H1 (cell line): ENCODE measurements at regions not wholly inside any gene's neighbourhood (a gene's known extent, or its start where the extent isn't known, plus 50 kb on each side); places are given as distances from the start of the nearest gene placed in this dataset.

ENCODE experiments used
- CTCF ChIA-PET: fragments of 300-600 bp; sonication (Branson Sonifier 250); formaldehyde crosslinking; loops from one replicate; lab custom pipeline; 2021; ENCODE audit not compliant: partially characterized antibody; lab: Charles Lee
- POLR2A ChIA-PET: fragments of 300-600 bp; sonication (Branson Sonifier 250); formaldehyde crosslinking; loops from one replicate; lab custom pipeline; 2021; ENCODE audit warnings: inconsistent platforms; ENCODE audit not compliant: partially characterized antibody; lab: Charles Lee
- DNase-seq, 2 experiments: peaks; one replicate each; pipeline versions ENCODE4 v3.0.0 to v3.0.0-alpha.2; 2010 to 2022; ENCODE audit warnings: low spot score in 2 of 2, low read depth in 1 of 2, mixed read lengths in 1 of 2
- FAIRE-seq: peaks from 2 replicates; lab custom pipeline; 2011; peaks lifted over from hg19 to GRCh38; lab: Jason Lieb, UNC
- H2AFZ ChIP-seq: 2 replicates; pipeline ENCODE4 v1.8.1; 2012; ENCODE audit warnings: low read length, inconsistent platforms
- H2AK5ac ChIP-seq: 2 replicates; pipeline ENCODE4 v1.6.1; 2013; ENCODE audit warnings: low read depth, low read length
- H2BK120ac ChIP-seq: replicated peaks from 2 replicates; pipeline ENCODE3; 2013; ENCODE audit warnings: low read depth, low read length, inconsistent platforms
- H2BK12ac ChIP-seq: 2 replicates; pipeline ENCODE4 v1.6.1; 2013; ENCODE audit warnings: low read depth, low read length
- H2BK15ac ChIP-seq: 2 replicates; pipeline ENCODE4 v1.6.1; 2013; ENCODE audit warnings: low read length
- H2BK20ac ChIP-seq: 2 replicates; pipeline ENCODE4 v1.6.1; 2013; ENCODE audit warnings: low read length
- H2BK5ac ChIP-seq: 2 replicates; pipeline ENCODE4 v1.6.1; 2013; ENCODE audit warnings: low read depth, low read length
- H3K14ac ChIP-seq: 2 replicates; pipeline ENCODE4 v1.6.1; 2013; ENCODE audit warnings: inconsistent platforms; ENCODE audit not compliant: insufficient read length
- H3K18ac ChIP-seq: 2 replicates; pipeline ENCODE4 v1.6.1; 2013; ENCODE audit warnings: low read length; ENCODE audit errors: extremely low read depth
- H3K23ac ChIP-seq: 2 replicates; pipeline ENCODE4 v1.6.1; 2013; ENCODE audit warnings: inconsistent platforms; ENCODE audit not compliant: insufficient read length
- H3K23me2 ChIP-seq: 2 replicates; pipeline ENCODE4 v1.6.1; 2013; ENCODE audit warnings: low read depth, low read length
- H3K27ac ChIP-seq: 2 replicates; pipeline ENCODE4 v1.6.1; 2011; ENCODE audit warnings: low read depth, low read length, inconsistent platforms
- H3K27me3 ChIP-seq, 4 experiments: replicated peaks in 1 of 4; 1 replicate in 1 of 4; 2 replicates in 3 of 4; pipeline versions ENCODE4 v1.6.1 to v1.8.1; 2011 to 2013; ENCODE audit warnings: low read length in 3 of 4, mild to moderate bottlenecking in 3 of 4, inconsistent platforms in 2 of 4, mixed read lengths in 2 of 4, moderate library complexity in 1 of 4; ENCODE audit not compliant: control insufficient read depth in 3 of 4, insufficient read depth in 3 of 4; ENCODE audit errors: extremely low read depth in 1 of 4
- H3K36me3 ChIP-seq, 4 experiments: 2 replicates each; pipeline versions ENCODE4 v1.6.1 to v1.8.1; 2011 to 2013; ENCODE audit warnings: mild to moderate bottlenecking in 4 of 4, low read length in 3 of 4, moderate library complexity in 2 of 4, control low read depth in 1 of 4, inconsistent platforms in 1 of 4; ENCODE audit not compliant: insufficient read depth in 4 of 4, control insufficient read depth in 2 of 4
- H3K4ac ChIP-seq: replicated peaks from 2 replicates; pipeline ENCODE3; 2013; ENCODE audit warnings: low read length, low read depth, mixed read lengths, inconsistent platforms; ENCODE audit not compliant: insufficient read length
- H3K4me1 ChIP-seq, 4 experiments: replicated peaks in 1 of 4; 1 replicate in 1 of 4; 2 replicates in 3 of 4; pipeline versions ENCODE4 v1.6.1 to v1.8.1; 2011 to 2013; ENCODE audit warnings: low read length in 3 of 4, inconsistent platforms in 2 of 4, mixed read lengths in 1 of 4; ENCODE audit not compliant: insufficient read depth in 4 of 4, control insufficient read depth in 3 of 4
- H3K4me2 ChIP-seq, 2 experiments: 2 replicates each; pipeline versions ENCODE4 v1.6.1 to v1.8.1; 2011 to 2013; ENCODE audit warnings: low read depth in 2 of 2, low read length in 2 of 2, control low read depth in 1 of 2, inconsistent platforms in 1 of 2, mild to moderate bottlenecking in 1 of 2; ENCODE audit not compliant: insufficient read depth in 1 of 2
- H3K4me3 ChIP-seq, 4 experiments: fragments of 200-600, 300-600 bp in 1 of 4; sonication (generic), shearing (Covaris generic), sonication (Bioruptor Twin) in 1 of 4; 2 replicates each; pipeline versions ENCODE4 v1.5.1 to v1.8.1; 2011 to 2016; ENCODE audit warnings: low read length in 4 of 4, low read depth in 3 of 4, control low read depth in 2 of 4, inconsistent platforms in 2 of 4, mild to moderate bottlenecking in 2 of 4, mixed read lengths in 1 of 4, moderate library complexity in 1 of 4; ENCODE audit not compliant: insufficient read depth in 2 of 4; ENCODE audit errors: extremely low read depth in 1 of 4
- H3K56ac ChIP-seq: replicated peaks from 2 replicates; pipeline ENCODE3; 2013; ENCODE audit warnings: low read depth, mild to moderate bottlenecking, mixed read lengths, low read length, inconsistent platforms; ENCODE audit not compliant: insufficient read length
- H3K79me1 ChIP-seq: 2 replicates; pipeline ENCODE4 v1.6.1; 2013; ENCODE audit warnings: low read depth, low read length, control low read depth
- H3K79me2 ChIP-seq, 2 experiments: 2 replicates each; pipeline versions ENCODE4 v1.6.1 to v1.8.1; 2012 to 2013; ENCODE audit warnings: low read length in 2 of 2, mild to moderate bottlenecking in 2 of 2, inconsistent platforms in 1 of 2; ENCODE audit not compliant: insufficient read depth in 2 of 2, control insufficient read depth in 1 of 2
- H3K9ac ChIP-seq, 4 experiments: replicated peaks in 1 of 4; 1 replicate in 1 of 4; 2 replicates in 3 of 4; pipeline versions ENCODE4 v1.6.1 to v1.8.1; 2011 to 2013; ENCODE audit warnings: low read depth in 3 of 4, low read length in 3 of 4, control low read depth in 2 of 4, mild to moderate bottlenecking in 2 of 4, moderate library complexity in 2 of 4, inconsistent platforms in 1 of 4; ENCODE audit errors: extremely low read depth in 1 of 4
- H3K9me3 ChIP-seq, 2 experiments: 2 replicates each; pipeline versions ENCODE4 v1.6.1 to v1.8.1; 2012 to 2013; ENCODE audit warnings: mild to moderate bottlenecking in 2 of 2, moderate library complexity in 2 of 2, control low read depth in 1 of 2, inconsistent platforms in 1 of 2, low read depth in 1 of 2, low read length in 1 of 2, mixed read lengths in 1 of 2; ENCODE audit not compliant: insufficient read depth in 2 of 2
- H4K20me1 ChIP-seq, 2 experiments: replicated peaks in 1 of 2; 2 replicates each; pipeline versions ENCODE3 to v1.8.1; 2011 to 2013; ENCODE audit warnings: inconsistent platforms in 2 of 2, low read length in 2 of 2, mild to moderate bottlenecking in 1 of 2; ENCODE audit not compliant: insufficient read depth in 2 of 2, control insufficient read depth in 1 of 2
- H4K5ac ChIP-seq: 2 replicates; pipeline ENCODE4 v1.6.1; 2013; ENCODE audit warnings: low read length, low read depth, mixed read lengths, inconsistent platforms; ENCODE audit not compliant: insufficient read length
- H4K8ac ChIP-seq: 2 replicates; pipeline ENCODE4 v1.8.0; 2013; ENCODE audit warnings: mild to moderate bottlenecking, moderate library complexity, low read length, inconsistent platforms; ENCODE audit not compliant: insufficient read depth; ENCODE audit errors: extremely low read depth
- H4K91ac ChIP-seq: replicated peaks from 2 replicates; pipeline ENCODE3; 2013; ENCODE audit warnings: low read length, mixed read lengths, inconsistent platforms; ENCODE audit not compliant: insufficient read length
- CBX5 ChIP-seq: fragments of 300-800, 300-1000 bp; sonication (generic); IDR thresholded peaks from 2 replicates; pipeline ENCODE4 v1.7.1; 2016; ENCODE audit warnings: antibody characterized with exemption, low read length, low read depth
- CREB1 ChIP-seq: IDR thresholded peaks from 2 replicates; pipeline ENCODE4 v1.6.1; 2012; ENCODE audit warnings: inconsistent platforms
- EP300 ChIP-seq, 2 experiments: IDR thresholded peaks; 1 replicate in 1 of 2; 2 replicates in 1 of 2; pipeline ENCODE4 v1.6.1; 2011 to 2012; ENCODE audit warnings: low read depth in 2 of 2, low read length in 2 of 2, mild to moderate bottlenecking in 2 of 2, borderline replicate concordance in 1 of 2, inconsistent platforms in 1 of 2, moderate library complexity in 1 of 2
- GABPA ChIP-seq: IDR thresholded peaks from 2 replicates; pipeline ENCODE4 v1.6.1; 2011; ENCODE audit warnings: mild to moderate bottlenecking, low read length, moderate library complexity, borderline replicate concordance; ENCODE audit not compliant: insufficient read depth
- GTF2F1 ChIP-seq: IDR thresholded peaks from 2 replicates; pipeline ENCODE4 v1.6.1; 2012; ENCODE audit warnings: low read depth, low read length, improper control_type of control experiment, borderline replicate concordance
- HDAC2 ChIP-seq, 2 experiments: fragments of 300-600 bp in 1 of 2; sonication (generic) in 1 of 2; IDR thresholded peaks; 2 replicates each; pipeline ENCODE4 v1.6.1; 2011 to 2012; ENCODE audit warnings: low read depth in 2 of 2, low read length in 2 of 2, mild to moderate bottlenecking in 2 of 2, moderate library complexity in 2 of 2, borderline replicate concordance in 1 of 2, inconsistent platforms in 1 of 2
- JUN ChIP-seq: IDR thresholded peaks from 2 replicates; pipeline ENCODE4 v1.6.1; 2011; ENCODE audit warnings: low read depth, mild to moderate bottlenecking, improper control_type of control experiment, low read length
- MAFK ChIP-seq: IDR thresholded peaks from 2 replicates; pipeline ENCODE4 v1.6.1; 2012; ENCODE audit warnings: low read depth, mild to moderate bottlenecking, improper control_type of control experiment, low read length
- NANOG ChIP-seq: IDR thresholded peaks from 2 replicates; pipeline ENCODE4 v1.6.1; 2011; ENCODE audit warnings: low read length, low read depth, mild to moderate bottlenecking, inconsistent platforms; ENCODE audit not compliant: insufficient read depth, poor library complexity, severe bottlenecking
- PHF8 ChIP-seq: fragments of 200-600 bp; sonication (generic); conservative IDR thresholded peaks from 2 replicates; pipeline ENCODE4 v1.7.1; 2012; ENCODE audit warnings: low read depth, mild to moderate bottlenecking, inconsistent platforms, low read length, moderate library complexity
- RAD21 ChIP-seq, 2 experiments: IDR thresholded peaks in 1 of 2; conservative IDR thresholded peaks in 1 of 2; 2 replicates each; pipeline ENCODE4 v1.6.1; 2011; ENCODE audit warnings: low read depth in 2 of 2, low read length in 2 of 2, improper control_type of control experiment in 1 of 2, inconsistent platforms in 1 of 2, mild to moderate bottlenecking in 1 of 2, moderate library complexity in 1 of 2
- RFX5 ChIP-seq: IDR thresholded peaks from 2 replicates; pipeline ENCODE4 v1.6.1; 2011; ENCODE audit warnings: low read depth, low read length, improper control_type of control experiment, borderline replicate concordance
- SIRT6 ChIP-seq: IDR thresholded peaks from one replicate; pipeline ENCODE4 v1.7.1; 2012; ENCODE audit warnings: low read length, inconsistent platforms

DNA sequence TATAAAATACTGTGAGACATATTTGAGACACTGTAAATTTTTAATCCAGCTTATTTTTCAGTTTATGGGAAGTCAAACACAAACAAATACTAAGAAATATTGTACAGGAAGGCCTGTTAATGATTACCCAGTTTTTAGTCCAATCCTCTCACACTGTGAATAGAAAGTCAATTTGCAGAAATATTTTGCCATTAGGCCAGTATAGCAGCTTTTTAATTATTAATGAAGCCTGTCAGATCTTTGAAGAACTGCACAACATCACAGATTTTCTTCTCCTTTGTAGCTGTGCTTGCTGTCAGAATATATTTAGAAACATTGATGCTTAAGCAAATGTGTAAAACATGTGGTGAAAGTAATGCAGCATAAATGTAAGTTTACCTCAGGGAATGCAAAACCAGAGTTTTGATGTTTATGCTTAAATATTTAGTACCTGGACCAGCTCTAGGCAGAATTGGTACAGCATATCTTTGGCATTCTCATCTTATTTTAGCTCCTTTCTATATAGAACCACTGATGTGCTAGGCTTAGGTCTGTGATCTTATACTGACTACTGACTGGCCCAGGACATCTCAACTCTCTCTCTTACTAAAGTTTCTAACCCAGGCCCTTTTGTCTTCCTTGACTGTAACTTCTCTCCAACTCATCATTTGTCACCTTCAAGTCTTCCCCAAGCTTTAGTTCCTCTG is 230.8 kb upstream of the NAV3 start:
- H4K91ac ChIP-seq = no peak overlapping the region
- no peak for TF ChIP-seq GABPA
- no peak for TF ChIP-seq CREB1
- no peak for TF ChIP-seq EP300 (IDR thresholded peaks at IDR 0.05; ENCODE audit: borderline replicate concordance in 1 of 2, low read depth in 2 of 2, low read length in 2 of 2)
- no peak for TF ChIP-seq RFX5
- no peak for TF ChIP-seq GTF2F1
- no peak for TF ChIP-seq CBX5
- TF ChIP-seq JUN = no peak
- no peak for TF ChIP-seq MAFK
- TF ChIP-seq PHF8 = no peak
- no peak for TF ChIP-seq NANOG
- no peak for TF ChIP-seq SIRT6
- no peak for TF ChIP-seq HDAC2 (IDR thresholded peaks at IDR 0.05; ENCODE audit: borderline replicate concordance in 1 of 2, low read depth in 2 of 2, low read length in 2 of 2)
- TF ChIP-seq RAD21 (IDR thresholded peaks at IDR 0.05 in 1 of 2, conservative IDR thresholded peaks at IDR 0.05 in 1 of 2; ENCODE audit: low read depth in 2 of 2, low read length in 2 of 2) = no peak

More for the DNA sequence above, 230.8 kb upstream of the NAV3 start:
- no peak overlapping the region for H3K4me3 ChIP-seq
- no peaks in the 10 kb centered on the region for H3K27me3 ChIP-seq
- no peak overlapping the region for H3K23ac ChIP-seq
- H3K4me1 ChIP-seq = no peaks in the 10 kb centered on the region
- H3K79me1 ChIP-seq = no peaks in the 10 kb centered on the region
- no peaks in the 10 kb centered on the region for H3K23me2 ChIP-seq
- H2AFZ ChIP-seq = no peak overlapping the region
- H4K20me1 ChIP-seq = no peaks in the 10 kb centered on the region
- no peak overlapping the region for H2AK5ac ChIP-seq
- H2BK20ac ChIP-seq = no peak overlapping the region
- FAIRE-seq (no peak), DNase-seq (no peak)
- no peaks in the 10 kb centered on the region for H3K79me2 ChIP-seq
- no peak overlapping the region for H3K4me2 ChIP-seq
- no peak overlapping the region for H3K27ac ChIP-seq
- no peak overlapping the region for H2BK5ac ChIP-seq
- no peak overlapping the region for H4K8ac ChIP-seq
- H3K4ac ChIP-seq = no peak overlapping the region
- no peak overlapping the region for H4K5ac ChIP-seq
- CTCF ChIA-PET = interaction anchor here (0.6 to 1.5 kb wide), 7 partner anchors 10 to 326 kb away, joined by 3 to 4 read pairs (median 3); no protein-coding TSS in a partner anchor
- no peak overlapping the region for H2BK15ac ChIP-seq
- H2BK12ac ChIP-seq = no peak overlapping the region
- H3K9ac ChIP-seq = no peak overlapping the region
- no peak overlapping the region for H2BK120ac ChIP-seq
- POLR2A ChIA-PET = no interaction called here
- H3K9me3 ChIP-seq = no peaks in the 10 kb centered on the region
- H3K18ac ChIP-seq = no peak overlapping the region
- no peak overlapping the region for H3K56ac ChIP-seq
- no peaks in the 10 kb centered on the region for H3K36me3 ChIP-seq
- no peak overlapping the region for H3K14ac ChIP-seq
